H1 (cell line): ENCODE measurements at regions not wholly inside any gene's neighbourhood (a gene's known extent, or its start where the extent isn't known, plus 50 kb on each side); places are given as distances from the start of the nearest gene placed in this dataset.

Experiments used
- JUND ChIP-seq: IDR thresholded peaks from 2 replicates; pipeline ENCODE4 v1.6.1; 2011; ENCODE audit warnings: mild to moderate bottlenecking, improper control_type of control experiment, low read length
- KDM5A ChIP-seq: fragments of 200-600 bp; IDR thresholded peaks from 2 replicates; pipeline ENCODE4 v1.7.1; 2012; ENCODE audit warnings: mild to moderate bottlenecking, low read length, inconsistent platforms, mixed read lengths
- POU5F1 ChIP-seq: IDR thresholded peaks from 2 replicates; pipeline ENCODE4 v1.6.1; 2011; ENCODE audit warnings: low read depth, mild to moderate bottlenecking, low read length, moderate library complexity
- SAP30 ChIP-seq: fragments of 300-600 bp; sonication (generic); IDR thresholded peaks from 2 replicates; pipeline ENCODE4 v1.7.1; 2012; ENCODE audit warnings: low read length, moderate library complexity, mild to moderate bottlenecking, inconsistent platforms; ENCODE audit not compliant: insufficient read depth, insufficient replicate concordance
- USF2 ChIP-seq: IDR thresholded peaks from 2 replicates; pipeline ENCODE4 v1.6.1; 2011; ENCODE audit warnings: low read length, improper control_type of control experiment
- TF ChIP-seq, protein P1 (sequence below): fragments of 300-600 bp; sonication (generic); IDR thresholded peaks from 2 replicates; pipeline ENCODE4 v1.7.1; 2012; ENCODE audit warnings: low read length, moderate library complexity, mild to moderate bottlenecking, inconsistent platforms; ENCODE audit not compliant: insufficient replicate concordance

GRCh38 chr10:26911811-26912461, 51.2 kb upstream of the ABI1 start (continued):
- TF ChIP-seq, protein P1, sequence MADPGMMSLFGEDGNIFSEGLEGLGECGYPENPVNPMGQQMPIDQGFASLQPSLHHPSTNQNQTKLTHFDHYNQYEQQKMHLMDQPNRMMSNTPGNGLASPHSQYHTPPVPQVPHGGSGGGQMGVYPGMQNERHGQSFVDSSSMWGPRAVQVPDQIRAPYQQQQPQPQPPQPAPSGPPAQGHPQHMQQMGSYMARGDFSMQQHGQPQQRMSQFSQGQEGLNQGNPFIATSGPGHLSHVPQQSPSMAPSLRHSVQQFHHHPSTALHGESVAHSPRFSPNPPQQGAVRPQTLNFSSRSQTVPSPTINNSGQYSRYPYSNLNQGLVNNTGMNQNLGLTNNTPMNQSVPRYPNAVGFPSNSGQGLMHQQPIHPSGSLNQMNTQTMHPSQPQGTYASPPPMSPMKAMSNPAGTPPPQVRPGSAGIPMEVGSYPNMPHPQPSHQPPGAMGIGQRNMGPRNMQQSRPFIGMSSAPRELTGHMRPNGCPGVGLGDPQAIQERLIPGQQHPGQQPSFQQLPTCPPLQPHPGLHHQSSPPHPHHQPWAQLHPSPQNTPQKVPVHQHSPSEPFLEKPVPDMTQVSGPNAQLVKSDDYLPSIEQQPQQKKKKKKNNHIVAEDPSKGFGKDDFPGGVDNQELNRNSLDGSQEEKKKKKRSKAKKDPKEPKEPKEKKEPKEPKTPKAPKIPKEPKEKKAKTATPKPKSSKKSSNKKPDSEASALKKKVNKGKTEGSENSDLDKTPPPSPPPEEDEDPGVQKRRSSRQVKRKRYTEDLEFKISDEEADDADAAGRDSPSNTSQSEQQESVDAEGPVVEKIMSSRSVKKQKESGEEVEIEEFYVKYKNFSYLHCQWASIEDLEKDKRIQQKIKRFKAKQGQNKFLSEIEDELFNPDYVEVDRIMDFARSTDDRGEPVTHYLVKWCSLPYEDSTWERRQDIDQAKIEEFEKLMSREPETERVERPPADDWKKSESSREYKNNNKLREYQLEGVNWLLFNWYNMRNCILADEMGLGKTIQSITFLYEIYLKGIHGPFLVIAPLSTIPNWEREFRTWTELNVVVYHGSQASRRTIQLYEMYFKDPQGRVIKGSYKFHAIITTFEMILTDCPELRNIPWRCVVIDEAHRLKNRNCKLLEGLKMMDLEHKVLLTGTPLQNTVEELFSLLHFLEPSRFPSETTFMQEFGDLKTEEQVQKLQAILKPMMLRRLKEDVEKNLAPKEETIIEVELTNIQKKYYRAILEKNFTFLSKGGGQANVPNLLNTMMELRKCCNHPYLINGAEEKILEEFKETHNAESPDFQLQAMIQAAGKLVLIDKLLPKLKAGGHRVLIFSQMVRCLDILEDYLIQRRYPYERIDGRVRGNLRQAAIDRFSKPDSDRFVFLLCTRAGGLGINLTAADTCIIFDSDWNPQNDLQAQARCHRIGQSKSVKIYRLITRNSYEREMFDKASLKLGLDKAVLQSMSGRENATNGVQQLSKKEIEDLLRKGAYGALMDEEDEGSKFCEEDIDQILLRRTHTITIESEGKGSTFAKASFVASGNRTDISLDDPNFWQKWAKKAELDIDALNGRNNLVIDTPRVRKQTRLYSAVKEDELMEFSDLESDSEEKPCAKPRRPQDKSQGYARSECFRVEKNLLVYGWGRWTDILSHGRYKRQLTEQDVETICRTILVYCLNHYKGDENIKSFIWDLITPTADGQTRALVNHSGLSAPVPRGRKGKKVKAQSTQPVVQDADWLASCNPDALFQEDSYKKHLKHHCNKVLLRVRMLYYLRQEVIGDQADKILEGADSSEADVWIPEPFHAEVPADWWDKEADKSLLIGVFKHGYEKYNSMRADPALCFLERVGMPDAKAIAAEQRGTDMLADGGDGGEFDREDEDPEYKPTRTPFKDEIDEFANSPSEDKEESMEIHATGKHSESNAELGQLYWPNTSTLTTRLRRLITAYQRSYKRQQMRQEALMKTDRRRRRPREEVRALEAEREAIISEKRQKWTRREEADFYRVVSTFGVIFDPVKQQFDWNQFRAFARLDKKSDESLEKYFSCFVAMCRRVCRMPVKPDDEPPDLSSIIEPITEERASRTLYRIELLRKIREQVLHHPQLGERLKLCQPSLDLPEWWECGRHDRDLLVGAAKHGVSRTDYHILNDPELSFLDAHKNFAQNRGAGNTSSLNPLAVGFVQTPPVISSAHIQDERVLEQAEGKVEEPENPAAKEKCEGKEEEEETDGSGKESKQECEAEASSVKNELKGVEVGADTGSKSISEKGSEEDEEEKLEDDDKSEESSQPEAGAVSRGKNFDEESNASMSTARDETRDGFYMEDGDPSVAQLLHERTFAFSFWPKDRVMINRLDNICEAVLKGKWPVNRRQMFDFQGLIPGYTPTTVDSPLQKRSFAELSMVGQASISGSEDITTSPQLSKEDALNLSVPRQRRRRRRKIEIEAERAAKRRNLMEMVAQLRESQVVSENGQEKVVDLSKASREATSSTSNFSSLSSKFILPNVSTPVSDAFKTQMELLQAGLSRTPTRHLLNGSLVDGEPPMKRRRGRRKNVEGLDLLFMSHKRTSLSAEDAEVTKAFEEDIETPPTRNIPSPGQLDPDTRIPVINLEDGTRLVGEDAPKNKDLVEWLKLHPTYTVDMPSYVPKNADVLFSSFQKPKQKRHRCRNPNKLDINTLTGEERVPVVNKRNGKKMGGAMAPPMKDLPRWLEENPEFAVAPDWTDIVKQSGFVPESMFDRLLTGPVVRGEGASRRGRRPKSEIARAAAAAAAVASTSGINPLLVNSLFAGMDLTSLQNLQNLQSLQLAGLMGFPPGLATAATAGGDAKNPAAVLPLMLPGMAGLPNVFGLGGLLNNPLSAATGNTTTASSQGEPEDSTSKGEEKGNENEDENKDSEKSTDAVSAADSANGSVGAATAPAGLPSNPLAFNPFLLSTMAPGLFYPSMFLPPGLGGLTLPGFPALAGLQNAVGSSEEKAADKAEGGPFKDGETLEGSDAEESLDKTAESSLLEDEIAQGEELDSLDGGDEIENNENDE, result no peak
- no peak for TF ChIP-seq JUND
- no peak for TF ChIP-seq POU5F1
- TF ChIP-seq SAP30, result no peak
- no peak for TF ChIP-seq USF2
- TF ChIP-seq KDM5A, result no peak
